IMR-90 (cell line): ENCODE measurements at regions not wholly inside any gene's neighbourhood (a gene's known extent, or its start where the extent isn't known, plus 50 kb on each side); places are given as distances from the start of the nearest gene placed in this dataset.

ENCODE experiments used
- BHLHE40 ChIP-seq: fragments of 150-350 bp; IDR thresholded peaks from 2 replicates; pipeline ENCODE4 v1.6.1; 2016; ENCODE audit warnings: mild to moderate bottlenecking, low read depth, low read length
- CTCF ChIP-seq: conservative IDR thresholded peaks from 2 replicates; pipeline ENCODE4 v1.5.1; 2012; ENCODE audit warnings: mild to moderate bottlenecking, low read depth, low read length, improper control_type of control experiment
- ELK1 ChIP-seq: fragments of 150-350 bp; IDR thresholded peaks from 2 replicates; pipeline ENCODE4 v1.6.1; 2016; ENCODE audit warnings: low read depth, mild to moderate bottlenecking, low read length, moderate library complexity, borderline replicate concordance
- POLR2A ChIP-seq: IDR thresholded peaks from 2 replicates; pipeline ENCODE4 v1.6.1; 2012; ENCODE audit warnings: mild to moderate bottlenecking, low read depth, low read length
- RCOR1 ChIP-seq: IDR thresholded peaks from 2 replicates; pipeline ENCODE4 v1.6.1; 2012; ENCODE audit warnings: mild to moderate bottlenecking, low read length, improper control_type of control experiment; ENCODE audit not compliant: insufficient replicate concordance
- RFX5 ChIP-seq: IDR thresholded peaks from 2 replicates; pipeline ENCODE4 v1.8.0; 2012; ENCODE audit warnings: low read depth, mild to moderate bottlenecking, low read length, moderate library complexity

GRCh38 chr3:180354214-180354613 is 247.7 kb upstream of the TTC14 start:
- TF ChIP-seq POLR2A, result no peak
- no peak for TF ChIP-seq BHLHE40
- TF ChIP-seq RFX5, result no peak
- no peak for TF ChIP-seq CTCF
- no peak for TF ChIP-seq ELK1
- no peak for TF ChIP-seq RCOR1
